HG03097 (cell line): ENCODE measurements at regions not wholly inside any gene's neighbourhood (a gene's known extent, or its start where the extent isn't known, plus 50 kb on each side); places are given as distances from the start of the nearest gene placed in this dataset.
"Not testable (repeated sequence)": the region's sequence is repeated elsewhere in the genome, so short reads cannot be mapped to it uniquely, and the experiment has no call there.

Experiments
- ATAC-seq: cut with Tn5 transposase; IDR thresholded peaks from one replicate; pipeline ENCODE4 v1.9.1; 2021; ENCODE audit not compliant: unreplicated experiment, low FRiP score

DNA sequence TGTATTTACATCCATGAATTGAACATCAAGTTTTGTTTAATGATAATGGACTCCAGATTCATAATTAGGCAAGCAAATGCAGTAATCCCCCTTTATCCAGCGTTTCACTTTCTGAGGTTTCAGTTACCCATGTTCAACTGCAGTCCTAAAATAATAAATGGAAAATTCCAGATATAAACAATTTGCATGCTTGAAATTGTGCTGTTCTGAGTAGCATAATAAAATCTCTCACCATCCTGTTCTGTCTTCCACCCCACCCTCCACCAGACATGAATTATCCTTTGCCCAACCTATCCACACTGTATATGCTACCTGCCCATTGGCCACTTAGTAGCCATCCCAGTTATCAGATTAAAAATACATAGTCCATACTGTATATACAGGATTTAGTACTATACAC lies 224.5 kb upstream of the CHAC2 start:
- ATAC-seq = no peak

DNA sequence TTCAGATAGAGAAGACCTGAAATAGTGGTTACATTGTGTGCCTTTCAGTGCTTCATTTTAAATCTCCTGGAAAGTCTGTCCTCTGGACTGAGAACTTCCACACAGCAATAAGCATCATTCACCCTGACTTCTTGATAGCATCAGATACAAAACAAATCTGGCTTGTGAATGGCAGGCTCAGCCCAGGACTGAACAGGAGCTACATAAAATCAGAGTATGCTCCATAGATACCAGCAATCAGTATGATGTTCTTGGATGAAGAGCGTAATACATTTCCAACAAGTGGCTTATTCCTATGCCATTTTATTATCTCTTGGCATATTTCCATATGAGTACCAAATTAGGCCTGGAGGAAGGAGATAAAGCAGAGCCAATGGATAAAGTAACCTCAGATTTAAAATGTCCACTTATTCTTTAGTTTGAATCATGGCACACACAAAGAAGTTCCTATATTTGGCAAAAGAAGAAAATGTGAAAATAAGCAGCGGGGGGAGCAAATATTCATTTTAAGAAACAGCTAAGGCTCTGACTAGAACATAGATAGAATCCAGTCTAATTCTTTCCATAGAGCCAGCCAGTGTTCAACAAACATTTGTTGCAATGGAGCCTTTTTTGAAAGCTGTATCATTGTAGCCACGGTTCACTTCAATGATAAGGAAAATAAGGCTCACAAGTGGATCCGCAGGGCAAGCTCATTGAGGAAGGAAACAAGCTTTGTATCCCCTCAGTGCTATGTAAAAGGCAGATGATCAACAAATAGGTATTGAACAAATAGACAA lies 230.8 kb upstream of the CHAC2 start:
- ATAC-seq = no peak

DNA sequence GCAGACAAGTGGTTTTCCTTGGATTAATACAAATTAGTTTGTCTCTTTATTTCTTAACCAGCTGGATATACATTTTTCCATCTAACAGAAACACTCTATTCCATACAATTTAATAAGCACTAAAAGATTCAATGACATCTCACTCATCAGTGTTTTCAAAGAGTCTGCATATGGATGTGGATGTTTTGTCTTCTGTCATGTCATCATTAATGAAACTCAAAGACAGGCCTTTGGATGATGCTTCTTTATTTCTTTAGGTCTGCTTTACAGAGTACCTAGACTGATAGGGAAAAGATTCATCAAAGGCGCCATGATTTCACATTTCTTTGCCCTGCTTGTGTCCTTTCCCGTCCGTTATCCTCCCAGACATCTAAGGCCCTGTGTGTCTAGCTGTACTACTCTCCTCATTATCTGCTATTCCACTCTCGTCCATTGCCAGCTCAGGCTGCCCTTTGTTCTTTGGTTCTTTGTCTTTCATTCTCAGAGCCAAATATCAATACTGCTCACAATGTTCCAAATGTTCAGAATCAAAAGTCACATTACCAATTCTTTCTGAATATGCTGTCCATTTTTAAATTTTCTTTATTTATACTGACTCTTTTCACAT lies 232.3 kb upstream of the CHAC2 start:
- no peak for ATAC-seq

DNA sequence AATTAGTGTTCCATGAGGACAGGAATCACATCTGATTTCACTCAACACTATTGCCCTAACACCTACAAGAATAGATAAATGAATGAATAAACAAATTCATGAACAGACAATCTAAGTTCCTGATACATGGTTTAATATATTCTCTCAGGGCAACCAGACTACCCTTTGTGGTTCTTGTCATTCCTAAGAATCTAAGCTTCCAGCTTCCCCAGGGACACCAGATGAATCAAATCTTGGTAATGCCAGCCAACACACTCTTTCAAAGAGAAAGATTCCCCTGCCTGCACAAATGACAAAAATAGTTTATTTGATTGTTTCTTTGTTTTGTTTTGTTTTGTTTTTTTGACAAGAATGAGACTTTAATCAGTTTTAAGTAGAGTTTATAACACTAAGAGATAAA lies 237.5 kb upstream of the CHAC2 start:
- no peak for ATAC-seq

DNA sequence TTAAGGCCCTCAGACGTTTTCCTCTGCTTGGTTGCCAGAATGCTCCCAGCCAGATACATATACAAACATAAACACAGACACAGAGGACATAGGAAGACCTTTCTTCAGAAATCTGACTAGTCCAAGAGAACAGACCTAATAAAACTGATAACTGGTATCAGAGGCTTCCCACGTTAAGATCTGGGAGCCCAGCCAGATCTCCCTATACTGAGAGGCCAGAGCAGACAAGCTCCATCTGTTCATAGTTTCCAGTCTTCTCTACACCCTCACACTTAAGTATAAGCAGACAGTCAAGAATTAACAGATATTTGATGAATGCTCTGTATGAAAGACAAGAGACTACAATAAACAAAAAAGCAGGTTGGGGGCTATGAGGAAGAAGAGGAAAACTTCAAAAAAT lies 240.5 kb upstream of the CHAC2 start:
- ATAC-seq = no peak

DNA sequence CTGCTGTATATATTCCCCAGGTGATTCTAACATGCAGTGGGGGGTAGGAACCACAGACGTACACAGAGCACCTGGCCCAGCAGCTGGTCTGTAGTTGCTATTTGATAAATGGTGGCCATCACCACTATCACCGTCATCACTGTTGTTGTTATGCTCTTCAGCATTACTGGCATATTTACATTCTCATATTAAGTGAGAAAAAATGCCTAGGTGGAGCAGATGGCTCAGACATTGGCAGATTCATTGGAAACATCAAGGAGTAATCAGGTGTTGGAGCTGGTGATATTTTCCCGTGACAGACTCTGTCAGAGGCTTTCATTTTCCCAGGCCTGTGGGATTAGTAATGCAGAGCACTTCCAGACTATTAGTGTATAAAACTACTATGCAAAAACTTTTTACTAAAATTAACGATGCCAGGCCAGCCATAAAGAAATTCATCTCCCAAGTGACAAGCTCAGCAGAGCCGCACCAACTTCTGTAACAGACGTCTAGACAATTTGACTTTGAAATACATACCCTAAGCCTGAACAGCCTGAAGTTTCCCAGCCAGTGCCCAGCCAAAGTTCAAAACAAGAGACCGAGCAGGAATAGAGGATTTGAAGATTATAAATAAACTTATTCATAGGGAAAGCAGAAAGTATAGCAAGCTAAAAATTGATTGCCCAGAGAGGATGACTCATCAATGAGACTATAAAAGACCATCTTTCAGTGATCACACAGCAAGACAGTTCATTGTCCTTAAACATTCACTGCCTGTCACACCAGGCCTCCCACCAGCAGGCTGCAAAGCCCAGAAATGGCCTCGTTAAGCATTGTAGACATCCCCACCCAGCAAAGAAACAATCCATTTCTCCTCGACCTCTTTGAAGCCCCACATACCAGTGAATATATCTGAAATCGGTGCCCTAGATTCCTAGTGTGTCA lies 247.4 kb upstream of the CHAC2 start:
- ATAC-seq = no peak

DNA sequence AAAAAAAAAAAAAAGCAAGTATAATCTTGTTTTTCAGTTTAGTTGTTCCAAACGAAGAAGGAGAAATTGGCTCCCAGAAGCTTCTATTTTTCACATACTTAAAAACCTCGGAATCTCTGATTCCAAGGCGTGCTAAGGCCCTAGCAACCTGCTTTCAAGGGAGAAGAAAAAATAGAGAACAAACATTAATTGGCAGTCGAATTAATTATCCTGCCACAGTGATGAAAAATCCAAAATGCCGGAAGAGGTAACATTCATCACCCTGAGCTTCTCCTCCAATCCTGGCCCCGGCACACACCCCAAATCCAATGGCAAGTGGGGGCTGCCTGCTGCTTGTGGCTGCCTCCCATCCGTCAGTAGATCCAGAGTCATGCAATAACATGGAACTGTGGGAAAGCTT lies 250.2 kb upstream of the CHAC2 start:
- ATAC-seq = no peak

DNA sequence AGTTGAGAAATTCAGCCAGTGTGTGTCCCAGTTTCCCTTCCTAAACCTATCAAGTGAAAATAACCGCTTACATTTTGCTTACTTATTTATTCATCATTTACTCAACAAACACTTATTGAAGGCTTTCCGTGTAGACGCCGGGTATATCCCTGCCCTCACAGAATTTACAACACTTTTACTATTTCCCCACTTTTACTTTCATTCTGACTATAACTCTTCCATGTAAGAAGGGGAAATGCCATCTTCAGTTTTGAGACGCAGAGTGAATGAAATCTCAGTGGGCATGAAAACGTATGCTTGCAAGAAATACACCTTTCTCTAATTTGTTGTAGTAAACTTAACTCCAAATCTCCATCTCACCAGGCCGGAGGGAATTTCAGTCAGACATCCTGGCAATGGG lies 251.0 kb upstream of the CHAC2 start:
- ATAC-seq = no peak

DNA sequence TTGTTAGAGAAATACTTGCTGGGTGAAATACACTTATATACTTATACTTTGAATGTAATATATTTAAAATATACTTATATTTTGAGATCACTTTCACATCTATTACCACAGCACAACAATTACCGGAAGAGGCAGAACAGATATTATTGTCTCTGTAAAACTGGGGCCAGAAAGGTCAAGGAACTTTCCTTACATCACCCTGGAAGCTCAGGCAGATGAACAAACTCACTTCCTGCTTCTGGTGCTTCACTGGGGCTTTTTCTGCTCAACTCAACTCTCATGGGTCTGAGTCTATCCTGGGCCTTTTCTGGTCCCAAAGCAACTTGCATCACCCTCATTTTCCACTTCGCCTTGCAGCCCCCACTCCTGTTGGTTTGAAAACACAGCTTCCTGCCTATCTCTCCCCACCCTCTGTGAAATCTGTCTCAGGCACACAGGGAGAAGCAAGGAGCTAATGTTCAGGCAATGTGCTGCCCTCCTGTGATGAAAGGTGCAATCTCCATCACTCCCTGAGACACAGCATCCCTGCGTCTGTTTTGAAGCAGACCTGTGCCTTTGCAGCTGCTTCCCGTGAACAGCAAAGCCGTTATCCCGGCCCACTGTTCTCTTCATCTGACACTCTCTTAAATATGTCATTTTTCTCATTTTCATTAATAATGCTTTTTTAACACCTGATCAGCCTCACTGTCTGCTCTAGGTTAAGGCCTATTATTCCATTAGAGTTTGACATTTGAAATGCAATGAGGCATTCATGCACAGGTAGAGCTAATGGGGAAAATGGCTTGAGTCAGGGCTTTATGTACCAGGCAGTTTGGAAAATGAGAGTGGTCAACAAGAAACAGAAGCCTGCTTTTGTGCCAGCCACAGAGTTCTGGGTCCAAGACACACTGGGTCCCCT lies 251.9 kb upstream of the CHAC2 start:
- no peak for ATAC-seq

DNA sequence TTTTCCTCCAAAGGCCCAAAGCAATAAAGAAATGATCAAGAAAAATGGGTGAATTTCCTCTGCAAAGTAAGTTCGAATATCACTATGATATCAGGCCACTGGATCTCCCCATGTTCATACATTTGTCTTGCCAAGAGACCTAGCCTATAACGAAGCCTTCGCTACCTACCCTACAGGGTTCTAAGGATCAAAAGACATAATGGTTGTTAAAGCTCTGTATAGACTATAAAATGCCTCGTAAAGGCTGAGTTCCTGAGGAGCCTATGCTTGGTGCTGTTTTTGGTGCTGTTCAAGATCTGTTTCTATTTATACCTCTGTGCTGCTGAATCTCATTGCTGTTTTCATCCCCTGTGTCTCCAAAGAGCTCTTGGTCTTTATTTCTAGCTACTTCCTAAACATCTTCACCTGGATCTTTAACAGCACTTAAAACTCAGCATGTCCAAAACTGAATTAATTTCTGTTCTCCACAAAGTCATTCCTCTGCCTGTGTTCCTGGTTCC lies 254.4 kb upstream of the CHAC2 start:
- ATAC-seq = no peak

DNA sequence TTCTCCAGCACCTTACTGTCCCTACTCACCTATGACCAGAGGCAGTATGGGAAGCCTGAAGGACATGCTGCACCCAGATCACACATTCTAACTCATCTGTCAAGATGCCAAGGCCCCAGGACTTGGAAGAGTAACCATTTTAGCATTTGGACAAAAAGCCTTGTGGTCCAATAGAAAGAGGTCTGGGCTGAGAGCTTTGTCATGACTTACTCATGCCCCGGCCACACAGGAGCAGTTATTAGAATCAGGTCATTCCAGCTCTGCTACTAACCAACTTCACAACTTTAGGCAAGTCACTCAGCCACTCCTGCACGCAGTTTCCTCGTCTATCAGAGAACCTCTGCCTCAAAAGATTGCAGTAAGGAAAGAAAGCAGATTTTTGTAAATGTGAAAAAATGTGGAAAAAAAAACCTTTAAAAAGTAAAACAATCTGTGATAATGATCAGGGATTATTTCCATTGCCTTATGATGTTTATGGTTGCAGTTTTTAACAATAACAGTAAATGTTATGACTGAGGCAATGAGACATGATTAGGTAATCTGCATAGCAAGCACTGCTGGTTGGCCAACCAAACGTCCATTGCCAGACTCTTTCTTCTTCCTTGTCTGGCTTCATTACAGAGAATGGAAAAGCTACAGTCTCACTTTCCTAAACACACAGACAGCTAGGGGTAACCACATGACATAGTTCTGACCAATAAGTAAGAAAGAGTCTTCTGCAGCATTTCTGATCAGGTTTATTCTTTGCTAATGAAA lies 255.4 kb upstream of the CHAC2 start:
- no peak for ATAC-seq

DNA sequence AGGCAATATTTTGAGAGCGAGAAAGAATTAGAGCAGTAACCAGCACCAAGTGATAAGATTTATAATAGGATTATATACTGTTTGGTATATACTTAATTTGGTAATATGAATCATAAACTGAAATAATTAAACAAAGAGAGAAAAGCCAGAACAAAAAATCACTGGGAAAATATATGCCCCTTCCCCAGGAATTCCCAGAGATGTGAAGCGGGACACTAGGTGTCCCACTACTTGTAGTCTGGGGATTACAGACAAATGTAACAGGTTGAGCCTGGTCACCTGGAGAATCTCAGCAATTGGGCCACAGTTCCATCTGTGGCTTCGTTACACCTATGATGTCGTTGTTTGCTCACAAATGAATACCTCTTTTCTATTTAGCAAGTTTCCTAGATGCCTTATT lies 256.1 kb upstream of the CHAC2 start:
- no peak for ATAC-seq

DNA sequence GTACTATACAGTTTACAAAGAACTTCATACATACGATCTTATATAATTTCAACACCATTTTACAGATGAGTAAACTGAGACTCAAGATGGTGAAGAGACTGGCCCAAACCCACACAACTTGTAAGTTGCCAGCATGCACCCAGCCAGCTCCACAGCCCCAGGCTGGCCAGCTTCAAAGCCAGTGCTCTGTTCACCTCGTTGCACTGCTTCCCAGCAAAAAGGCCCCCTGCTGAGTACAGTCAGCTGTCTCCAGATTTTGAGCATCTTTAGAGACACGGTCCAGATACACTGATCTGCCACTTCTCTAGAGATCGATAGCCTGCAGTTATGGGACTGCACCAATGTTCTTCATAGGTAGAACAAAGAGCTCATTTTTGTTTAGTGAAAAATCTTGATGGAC lies 257.2 kb upstream of the CHAC2 start:
- ATAC-seq = no peak

DNA sequence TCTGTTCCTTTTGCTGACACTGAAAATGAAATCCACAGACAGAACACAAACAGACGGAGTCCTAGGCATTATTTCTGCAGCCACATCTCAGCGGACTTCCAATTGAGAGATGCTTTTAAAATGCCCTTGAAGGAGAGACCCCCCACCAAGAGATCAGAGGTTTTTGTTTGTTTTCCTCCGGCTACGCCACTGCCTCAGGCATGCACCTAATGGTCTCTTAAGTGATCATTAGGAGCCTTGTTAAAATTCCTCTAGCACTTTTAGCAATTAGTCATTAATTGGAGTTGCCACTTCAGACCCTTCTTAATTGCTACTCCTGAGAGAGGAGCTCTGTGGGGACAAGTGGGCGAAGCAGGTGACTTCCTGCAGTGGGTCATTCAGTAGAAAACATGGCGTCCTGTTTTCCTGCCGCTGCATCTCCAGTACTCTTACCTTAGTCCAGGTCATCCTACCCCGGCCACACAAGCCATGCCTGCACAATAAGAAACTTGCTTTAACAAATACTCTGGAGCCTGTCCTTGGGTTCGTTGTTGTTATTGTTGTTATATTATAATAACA lies 257.7 kb upstream of the CHAC2 start:
- ATAC-seq = no peak

DNA sequence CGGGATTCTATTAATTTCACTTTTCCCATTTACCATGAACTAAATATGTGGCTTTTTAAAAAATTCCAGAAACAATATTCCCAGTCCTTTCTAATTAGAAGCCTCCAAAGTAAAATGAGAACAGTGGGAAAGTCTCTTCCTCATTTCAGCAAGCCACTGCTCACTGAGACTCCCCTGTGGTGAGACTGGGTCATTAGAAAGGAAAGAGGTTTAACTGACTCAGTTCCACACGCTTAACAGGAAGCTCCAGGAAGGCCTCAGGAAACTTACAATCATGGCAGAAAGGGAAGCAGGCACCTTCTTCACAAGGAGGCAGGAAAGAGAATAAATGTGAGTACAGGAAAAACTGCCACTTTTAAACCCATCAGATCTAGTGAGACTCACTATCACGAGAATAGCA lies 258.9 kb upstream of the CHAC2 start:
- no peak for ATAC-seq

DNA sequence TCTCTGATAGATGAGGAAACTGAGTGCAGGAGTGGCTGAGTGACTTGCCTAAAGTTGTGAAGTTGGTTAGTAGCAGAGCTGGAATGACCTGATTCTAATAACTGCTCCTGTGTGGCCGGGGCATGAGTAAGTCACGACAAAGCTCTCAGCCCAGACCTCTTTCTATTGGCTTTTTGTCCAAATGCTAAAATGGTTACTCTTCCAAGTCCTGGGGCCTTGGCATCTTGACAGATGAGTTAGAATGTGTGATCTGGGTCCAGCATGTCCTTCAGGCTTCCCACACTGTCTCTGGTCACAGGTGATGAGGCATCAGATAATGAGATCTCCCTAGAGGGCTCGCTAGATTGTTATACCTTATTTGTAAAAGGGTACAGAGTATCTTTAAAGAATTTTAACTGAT lies 260.5 kb upstream of the CHAC2 start:
- not testable (repeated sequence) for ATAC-seq

DNA sequence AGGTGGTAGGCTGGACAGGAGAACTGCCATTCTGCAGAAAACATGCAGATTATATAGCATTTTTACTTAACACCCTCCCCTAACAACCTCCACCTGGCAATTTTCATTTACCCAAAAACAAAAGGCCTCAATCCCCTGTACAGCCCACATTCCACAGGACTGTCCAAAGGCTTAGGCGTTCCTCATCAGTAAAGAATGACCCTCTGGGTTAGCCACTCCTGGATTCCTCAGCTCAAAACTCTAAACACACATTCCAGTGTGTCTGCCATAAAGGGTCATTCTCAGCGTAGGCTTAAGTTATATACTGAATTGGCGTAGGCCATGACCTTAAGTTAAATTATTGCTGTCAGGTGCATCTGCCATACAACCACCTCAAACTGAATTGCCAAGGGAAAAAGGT lies 261.8 kb upstream of the CHAC2 start:
- no peak for ATAC-seq

DNA sequence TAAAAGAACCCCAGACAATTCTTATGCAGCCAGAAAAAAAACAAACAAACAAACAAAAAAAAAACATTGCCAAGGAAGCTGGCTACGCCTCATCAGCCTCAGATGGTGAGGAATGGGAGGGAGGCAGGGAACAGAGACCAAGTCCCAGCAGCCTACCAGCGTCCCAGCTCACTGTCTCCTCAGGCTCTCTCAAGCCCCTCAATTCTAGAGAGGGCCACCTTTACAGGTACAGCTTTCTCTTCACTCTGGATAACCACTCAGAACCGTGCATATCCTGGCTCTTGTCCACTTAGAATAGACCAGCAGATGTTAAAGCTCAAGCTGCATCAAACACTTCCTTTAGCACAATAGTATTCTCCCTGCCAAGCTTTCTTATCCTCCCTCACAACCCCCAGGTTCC lies 263.1 kb upstream of the CHAC2 start:
- no peak for ATAC-seq

DNA sequence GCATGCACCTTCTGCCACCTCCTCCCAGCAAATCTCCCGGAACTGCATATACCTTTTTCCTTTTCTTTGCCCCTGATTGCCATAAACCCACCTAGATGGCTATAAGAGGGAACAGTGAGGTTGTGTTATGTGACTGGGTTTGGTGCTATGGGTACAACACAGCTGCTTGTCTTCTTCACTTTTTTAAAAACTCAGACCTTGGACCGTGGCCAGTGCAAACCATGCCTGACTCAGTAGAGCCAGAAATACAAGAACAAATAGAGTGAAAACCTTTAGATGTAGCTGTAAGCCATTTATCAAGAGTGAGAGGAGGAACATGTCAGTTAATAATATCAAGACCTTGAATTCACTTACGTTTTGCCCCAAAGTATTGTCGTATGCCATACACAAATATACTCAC lies 267.4 kb upstream of the CHAC2 start:
- no peak for ATAC-seq
